ENCODE measurements at regions not wholly inside any gene's neighbourhood (a gene's known extent, or its start where the extent isn't known, plus 50 kb on each side); places are given as distances from the start of the nearest gene placed in this dataset.

DNA sequence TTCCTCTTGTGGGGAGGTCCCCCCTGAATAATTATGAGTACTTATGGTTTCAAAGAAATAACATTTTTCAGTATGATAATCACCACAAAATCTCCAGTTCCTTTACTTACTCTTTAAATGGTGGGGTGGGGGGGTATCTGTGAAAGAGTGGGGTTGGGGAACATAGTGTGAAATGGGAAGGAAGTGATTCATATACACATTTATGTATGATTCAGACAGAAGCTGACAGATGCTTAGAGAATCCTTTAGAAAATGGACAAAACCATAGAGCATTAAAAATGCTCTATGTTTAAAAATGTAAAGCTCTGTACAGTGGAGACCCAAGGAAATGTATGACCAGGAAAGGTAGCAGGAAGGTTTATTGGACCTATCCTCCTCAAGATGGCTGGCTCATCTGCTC, 267.5 kb upstream of the GRIA1 start:
- TF ChIP-seq POLR2A (IDR thresholded peaks at IDR 0.05) = no peak
- TF ChIP-seq, protein P1, sequence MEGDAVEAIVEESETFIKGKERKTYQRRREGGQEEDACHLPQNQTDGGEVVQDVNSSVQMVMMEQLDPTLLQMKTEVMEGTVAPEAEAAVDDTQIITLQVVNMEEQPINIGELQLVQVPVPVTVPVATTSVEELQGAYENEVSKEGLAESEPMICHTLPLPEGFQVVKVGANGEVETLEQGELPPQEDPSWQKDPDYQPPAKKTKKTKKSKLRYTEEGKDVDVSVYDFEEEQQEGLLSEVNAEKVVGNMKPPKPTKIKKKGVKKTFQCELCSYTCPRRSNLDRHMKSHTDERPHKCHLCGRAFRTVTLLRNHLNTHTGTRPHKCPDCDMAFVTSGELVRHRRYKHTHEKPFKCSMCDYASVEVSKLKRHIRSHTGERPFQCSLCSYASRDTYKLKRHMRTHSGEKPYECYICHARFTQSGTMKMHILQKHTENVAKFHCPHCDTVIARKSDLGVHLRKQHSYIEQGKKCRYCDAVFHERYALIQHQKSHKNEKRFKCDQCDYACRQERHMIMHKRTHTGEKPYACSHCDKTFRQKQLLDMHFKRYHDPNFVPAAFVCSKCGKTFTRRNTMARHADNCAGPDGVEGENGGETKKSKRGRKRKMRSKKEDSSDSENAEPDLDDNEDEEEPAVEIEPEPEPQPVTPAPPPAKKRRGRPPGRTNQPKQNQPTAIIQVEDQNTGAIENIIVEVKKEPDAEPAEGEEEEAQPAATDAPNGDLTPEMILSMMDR (IDR thresholded peaks at IDR 0.05) = no peak
